H1 (cell line): ENCODE measurements at regions not wholly inside any gene's neighbourhood (a gene's known extent, or its start where the extent isn't known, plus 50 kb on each side); places are given as distances from the start of the nearest gene placed in this dataset.

ENCODE experiments used
- ATF2 ChIP-seq: IDR thresholded peaks from 2 replicates; pipeline ENCODE4 v1.6.1; 2012; ENCODE audit warnings: low read length, inconsistent platforms
- CHD7 ChIP-seq: fragments of 300-600 bp; sonication (generic); IDR thresholded peaks from 2 replicates; pipeline ENCODE4 v1.7.1; 2012; ENCODE audit warnings: low read length, moderate library complexity, mild to moderate bottlenecking, inconsistent platforms; ENCODE audit not compliant: insufficient replicate concordance
- CTCF ChIP-seq, 3 experiments: IDR thresholded peaks; 1 replicate in 2 of 3; 2 replicates in 1 of 3; pipeline versions ENCODE4 v1.5.1 to v1.6.1; 2011; ENCODE audit warnings: low read length in 3 of 3, mild to moderate bottlenecking in 3 of 3, inconsistent platforms in 2 of 3, low read depth in 1 of 3, moderate library complexity in 1 of 3; ENCODE audit not compliant: insufficient read depth in 1 of 3; ENCODE audit errors: control extremely low read depth in 1 of 3
- KDM4A ChIP-seq: IDR thresholded peaks from one replicate; pipeline ENCODE4 v1.7.1; 2012; ENCODE audit warnings: low read depth, mild to moderate bottlenecking, moderate library complexity, low read length, inconsistent platforms; ENCODE audit not compliant: severe bottlenecking
- RAD21 ChIP-seq, 2 experiments: IDR thresholded peaks in 1 of 2; conservative IDR thresholded peaks in 1 of 2; 2 replicates each; pipeline ENCODE4 v1.6.1; 2011; ENCODE audit warnings: low read depth in 2 of 2, low read length in 2 of 2, improper control_type of control experiment in 1 of 2, inconsistent platforms in 1 of 2, mild to moderate bottlenecking in 1 of 2, moderate library complexity in 1 of 2
- RBBP5 ChIP-seq: IDR thresholded peaks from 2 replicates; pipeline ENCODE4 v1.7.1; 2012; ENCODE audit warnings: low read depth, mild to moderate bottlenecking, inconsistent platforms, low read length, moderate library complexity, borderline replicate concordance
- RXRA ChIP-seq: IDR thresholded peaks from 2 replicates; pipeline ENCODE4 v1.6.1; 2011; ENCODE audit warnings: low read depth, mild to moderate bottlenecking, low read length, moderate library complexity; ENCODE audit not compliant: insufficient read depth

- no peak for TF ChIP-seq CHD7
- no peak for TF ChIP-seq RAD21 (IDR thresholded peaks at IDR 0.05 in 1 of 2, conservative IDR thresholded peaks at IDR 0.05 in 1 of 2; ENCODE audit: low read depth in 2 of 2, low read length in 2 of 2)
- TF ChIP-seq RBBP5, result no peak
- no peak for TF ChIP-seq KDM4A
- TF ChIP-seq CTCF (IDR thresholded peaks at IDR 0.05; ENCODE audit: control extremely low read depth in 1 of 3, insufficient read depth in 1 of 3, low read depth in 1 of 3, low read length in 3 of 3), result no peak
- no peak for TF ChIP-seq ATF2
- no peak for TF ChIP-seq RXRA
These were observed 269.7 kb downstream of the THBS2 start (continued) for GRCh38 chr6:168983925-168984324.
